ENCODE measurements at regions not wholly inside any gene's neighbourhood (a gene's known extent, or its start where the extent isn't known, plus 50 kb on each side); places are given as distances from the start of the nearest gene placed in this dataset.

- no peak for TF ChIP-seq CTCF (IDR thresholded peaks at IDR 0.05 in 2 of 3, conservative IDR thresholded peaks at IDR 0.05 in 1 of 3; ENCODE audit: control insufficient read depth in 2 of 3, extremely low read depth in 1 of 3, insufficient read depth in 1 of 3, low read depth in 3 of 3, low read length in 3 of 3)
- no peak for TF ChIP-seq EP300 (IDR thresholded peaks at IDR 0.05; ENCODE audit: borderline replicate concordance in 1 of 2, control insufficient read depth in 1 of 2, low read depth in 2 of 2, low read length in 2 of 2)
- no peak for TF ChIP-seq ZNF274 (IDR thresholded peaks at IDR 0.05; ENCODE audit: insufficient read depth, insufficient read length)
- no peak for TF ChIP-seq CEBPB (IDR thresholded peaks at IDR 0.05; ENCODE audit: borderline replicate concordance in 1 of 2, low read depth in 2 of 2, low read length in 2 of 2)
- TF ChIP-seq ZBTB33 (IDR thresholded peaks at IDR 0.05), result no peak
- no peak for TF ChIP-seq BHLHE40 (IDR thresholded peaks at IDR 0.05; ENCODE audit: borderline replicate concordance in 1 of 2, low read depth in 2 of 2, low read length in 1 of 2)
- no peak for TF ChIP-seq NR2C1 (IDR thresholded peaks at IDR 0.05)
- TF ChIP-seq NKRF (conservative IDR thresholded peaks at IDR 0.05), result no peak
- TF ChIP-seq FOXK2 (IDR thresholded peaks at IDR 0.05), result no peak
- no peak for TF ChIP-seq ZNF592 (IDR thresholded peaks at IDR 0.05)
- no peak for TF ChIP-seq HDAC2 (IDR thresholded peaks at IDR 0.05)
These were observed 66.2 kb upstream of the RUFY1 start for GRCh38 chr5:179484201-179484600.
